ENCODE measurements at regions not wholly inside any gene's neighbourhood (a gene's known extent, or its start where the extent isn't known, plus 50 kb on each side); places are given as distances from the start of the nearest gene placed in this dataset.

DNA sequence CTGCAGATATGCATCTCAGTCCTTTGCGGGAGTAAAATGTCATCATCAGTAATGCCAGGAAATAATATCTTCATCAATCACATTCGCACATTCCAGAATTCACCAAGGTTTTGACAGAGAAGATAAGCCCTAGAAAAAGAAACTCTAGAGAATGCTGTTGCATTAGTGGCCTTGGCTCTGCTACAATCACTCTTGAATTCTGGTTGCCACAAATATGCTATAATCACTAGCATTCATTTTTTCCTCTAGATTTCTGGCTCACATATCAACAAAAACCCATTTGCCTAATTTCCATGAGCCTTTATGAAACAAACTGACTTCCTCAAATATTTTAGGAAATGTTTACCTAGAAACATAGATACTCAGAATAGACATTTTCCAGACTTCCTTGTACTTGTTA lies 653.4 kb downstream of the ANXA1 start:
- TF ChIP-seq, protein P1, sequence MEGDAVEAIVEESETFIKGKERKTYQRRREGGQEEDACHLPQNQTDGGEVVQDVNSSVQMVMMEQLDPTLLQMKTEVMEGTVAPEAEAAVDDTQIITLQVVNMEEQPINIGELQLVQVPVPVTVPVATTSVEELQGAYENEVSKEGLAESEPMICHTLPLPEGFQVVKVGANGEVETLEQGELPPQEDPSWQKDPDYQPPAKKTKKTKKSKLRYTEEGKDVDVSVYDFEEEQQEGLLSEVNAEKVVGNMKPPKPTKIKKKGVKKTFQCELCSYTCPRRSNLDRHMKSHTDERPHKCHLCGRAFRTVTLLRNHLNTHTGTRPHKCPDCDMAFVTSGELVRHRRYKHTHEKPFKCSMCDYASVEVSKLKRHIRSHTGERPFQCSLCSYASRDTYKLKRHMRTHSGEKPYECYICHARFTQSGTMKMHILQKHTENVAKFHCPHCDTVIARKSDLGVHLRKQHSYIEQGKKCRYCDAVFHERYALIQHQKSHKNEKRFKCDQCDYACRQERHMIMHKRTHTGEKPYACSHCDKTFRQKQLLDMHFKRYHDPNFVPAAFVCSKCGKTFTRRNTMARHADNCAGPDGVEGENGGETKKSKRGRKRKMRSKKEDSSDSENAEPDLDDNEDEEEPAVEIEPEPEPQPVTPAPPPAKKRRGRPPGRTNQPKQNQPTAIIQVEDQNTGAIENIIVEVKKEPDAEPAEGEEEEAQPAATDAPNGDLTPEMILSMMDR (IDR thresholded peaks at IDR 0.05): no peak
- TF ChIP-seq EP300 (IDR thresholded peaks at IDR 0.05): no peak

Data from esophagus muscularis mucosa (tissue), 3 donors.